HG02884 (cell line): ENCODE measurements at regions not wholly inside any gene's neighbourhood (a gene's known extent, or its start where the extent isn't known, plus 50 kb on each side); places are given as distances from the start of the nearest gene placed in this dataset.

ENCODE experiments used
- ATAC-seq: cut with Tn5 transposase; IDR thresholded peaks from one replicate; pipeline ENCODE4 v1.9.1; 2021; ENCODE audit warnings: mild to moderate bottlenecking, moderate library complexity; ENCODE audit not compliant: unreplicated experiment

- ATAC-seq: no peak
Observed at GRCh38 chr10:105990529-105990928, 1174.0 kb downstream of the SORCS1 start.

- ATAC-seq: no peak
Observed at GRCh38 chr10:105989995-105990394, 1174.5 kb downstream of the SORCS1 start.

GRCh38 chr10:105988848-105989247 lies 1175.7 kb downstream of the SORCS1 start:
- ATAC-seq: no peak

GRCh38 chr10:105986912-105987635 lies 1177.4 kb downstream of the SORCS1 start:
- ATAC-seq: no peak

GRCh38 chr10:105986486-105986885 lies 1178.0 kb downstream of the SORCS1 start:
- no peak for ATAC-seq

- no peak for ATAC-seq
Observed at GRCh38 chr10:105982735-105983134, 1181.8 kb downstream of the SORCS1 start.

- no peak for ATAC-seq
Observed at GRCh38 chr10:105981679-105982078, 1182.8 kb downstream of the SORCS1 start.

GRCh38 chr10:105974803-105975456 lies 1189.6 kb downstream of the SORCS1 start:
- no peak for ATAC-seq

GRCh38 chr10:105973902-105974301 lies 1190.6 kb downstream of the SORCS1 start:
- ATAC-seq: no peak

GRCh38 chr10:105973360-105973759 lies 1191.1 kb downstream of the SORCS1 start:
- ATAC-seq: no peak

- no peak for ATAC-seq
Observed at GRCh38 chr10:105971460-105971859, 1193.0 kb downstream of the SORCS1 start.

GRCh38 chr10:105969884-105970377 lies 1194.6 kb downstream of the SORCS1 start:
- ATAC-seq: no peak

- no peak for ATAC-seq
Observed at GRCh38 chr10:105968666-105969065, 1195.8 kb downstream of the SORCS1 start.

GRCh38 chr10:105967256-105967655 lies 1197.2 kb downstream of the SORCS1 start:
- ATAC-seq: no peak

- ATAC-seq: no peak
Observed at GRCh38 chr10:105965141-105965540, 1199.4 kb downstream of the SORCS1 start.

GRCh38 chr10:105964009-105964408 lies 1200.5 kb downstream of the SORCS1 start:
- no peak for ATAC-seq

- ATAC-seq: no peak
Observed at GRCh38 chr10:105963334-105963884, 1201.1 kb downstream of the SORCS1 start.

- ATAC-seq: no peak
Observed at GRCh38 chr10:105956550-105956949, 1208.0 kb downstream of the SORCS1 start.

- ATAC-seq: no peak
Observed at GRCh38 chr10:105953861-105954260, 1210.6 kb downstream of the SORCS1 start.

- ATAC-seq: no peak
Observed at GRCh38 chr10:105953056-105953455, 1211.5 kb downstream of the SORCS1 start.

GRCh38 chr10:105952153-105952552 lies 1212.4 kb downstream of the SORCS1 start:
- ATAC-seq: peak; percentile 74

GRCh38 chr10:105950410-105950809 lies 1214.1 kb downstream of the SORCS1 start:
- ATAC-seq: no peak
